ENCODE measurements at regions not wholly inside any gene's neighbourhood (a gene's known extent, or its start where the extent isn't known, plus 50 kb on each side); places are given as distances from the start of the nearest gene placed in this dataset.

DNA sequence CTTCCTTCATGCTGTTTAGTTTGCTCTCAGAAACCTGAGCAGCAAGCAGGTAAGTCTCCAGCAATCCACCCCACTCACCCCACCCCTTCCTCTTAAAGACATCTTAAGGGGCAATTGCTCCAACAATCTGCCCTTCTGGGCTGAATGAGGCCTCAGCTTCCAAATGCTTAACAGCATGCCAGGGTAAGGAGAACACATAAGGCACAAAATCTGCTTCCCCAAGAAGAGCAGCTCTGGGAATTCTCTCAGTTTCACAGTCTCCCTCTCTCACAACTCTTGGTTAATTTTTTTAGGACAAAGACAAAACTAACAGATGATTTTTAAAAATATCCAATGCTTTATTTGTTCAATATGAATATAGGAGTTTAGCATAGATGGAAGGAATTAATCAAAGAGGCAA lies 288.9 kb upstream of the CCDC196 start:
- no peak for DNase-seq (ENCODE audit: low read depth)

DNA sequence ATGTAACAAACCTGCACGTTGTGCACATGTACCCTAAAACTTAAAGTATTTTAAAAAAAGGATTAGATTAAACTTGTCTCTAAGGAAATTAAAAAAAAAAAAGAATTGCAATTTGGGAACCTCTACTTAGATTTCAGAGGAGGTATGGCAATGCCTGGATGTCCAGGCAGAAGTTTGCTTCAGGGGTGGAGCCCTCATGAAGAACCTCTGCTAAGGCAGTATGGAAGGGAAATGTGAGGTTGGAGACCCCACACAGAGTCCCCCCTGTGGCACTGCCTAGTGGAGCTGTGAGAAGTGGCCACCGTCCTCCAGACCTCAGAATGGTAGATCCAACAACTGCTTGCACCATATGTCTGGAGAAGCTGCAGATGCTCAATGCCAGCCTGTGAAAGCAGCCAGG lies 279.6 kb upstream of the CCDC196 start:
- DNase-seq (ENCODE audit: low read depth) = no peak

DNA sequence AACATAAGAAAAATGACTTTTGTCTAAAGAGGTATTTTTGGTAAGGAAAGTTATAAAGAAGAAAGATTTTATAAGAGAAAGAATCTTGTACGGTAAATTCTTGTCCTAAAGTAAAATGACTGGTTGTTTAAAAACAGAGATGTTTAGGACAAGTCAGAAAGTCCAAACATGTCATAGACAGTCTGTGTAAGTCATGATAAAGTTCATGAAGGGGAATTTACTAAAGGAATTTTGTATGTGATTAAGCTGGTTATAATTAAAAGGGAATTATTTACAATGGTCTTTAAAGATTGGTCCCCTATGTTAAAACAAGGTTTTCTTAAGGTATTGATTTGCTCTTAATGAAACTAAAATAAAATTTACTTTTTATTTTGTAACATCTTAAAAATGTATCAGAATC lies 269.4 kb upstream of the CCDC196 start:
- no peak for DNase-seq (ENCODE audit: low read depth)

DNA sequence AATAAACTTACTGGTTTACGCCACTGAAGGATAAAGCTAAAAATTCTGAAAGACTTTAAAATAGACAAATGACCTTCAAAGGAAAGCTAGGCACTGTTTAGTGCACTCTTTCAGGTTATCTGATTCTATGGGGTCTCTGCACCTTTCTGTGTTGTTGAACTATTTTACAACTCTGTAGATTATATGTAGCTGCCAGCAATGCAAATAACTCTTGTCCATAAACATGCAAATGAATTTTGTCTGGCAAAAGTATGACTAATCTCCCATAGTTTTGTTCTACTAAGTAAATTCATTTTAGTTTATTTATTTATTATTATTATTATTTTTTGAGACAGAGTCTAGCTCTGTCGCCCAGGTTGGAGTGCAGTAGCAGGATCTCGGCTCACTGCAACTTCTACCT lies 266.3 kb upstream of the CCDC196 start:
- DNase-seq (ENCODE audit: low read depth) = no peak

DNA sequence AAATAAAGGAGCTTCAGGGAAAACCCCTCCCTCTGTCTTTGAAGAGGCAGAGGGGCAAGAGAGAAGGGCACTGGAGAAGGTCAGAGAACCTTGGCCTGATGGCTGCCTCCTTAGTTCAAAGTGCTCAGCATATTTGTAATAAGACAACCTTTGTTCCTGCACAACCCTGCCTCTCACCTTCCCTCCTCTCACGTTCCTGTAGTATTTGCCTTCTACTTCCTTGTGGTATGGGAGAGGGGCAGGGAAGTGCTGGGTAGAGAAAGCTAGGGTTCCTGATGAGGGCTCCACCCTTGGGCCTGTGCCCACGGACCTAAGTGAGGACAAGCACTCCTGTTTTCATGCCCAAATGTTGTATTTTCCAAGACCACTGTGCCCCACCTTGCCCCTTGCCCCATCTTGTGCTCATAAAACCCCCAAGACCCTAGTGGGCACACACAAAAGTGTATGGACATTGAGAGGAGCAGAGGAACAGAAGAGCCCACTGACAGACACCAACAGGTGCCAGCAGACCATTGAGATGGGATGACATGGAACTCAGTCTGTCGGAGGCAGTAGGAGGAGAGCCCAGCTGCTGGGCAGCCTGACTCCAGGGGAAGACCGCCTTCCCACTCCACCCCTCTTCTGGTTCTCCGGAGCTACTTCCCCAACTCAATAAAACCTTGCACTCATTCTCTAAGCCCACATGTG lies 261.5 kb upstream of the CCDC196 start:
- DNase-seq (ENCODE audit: low read depth) = no peak

DNA sequence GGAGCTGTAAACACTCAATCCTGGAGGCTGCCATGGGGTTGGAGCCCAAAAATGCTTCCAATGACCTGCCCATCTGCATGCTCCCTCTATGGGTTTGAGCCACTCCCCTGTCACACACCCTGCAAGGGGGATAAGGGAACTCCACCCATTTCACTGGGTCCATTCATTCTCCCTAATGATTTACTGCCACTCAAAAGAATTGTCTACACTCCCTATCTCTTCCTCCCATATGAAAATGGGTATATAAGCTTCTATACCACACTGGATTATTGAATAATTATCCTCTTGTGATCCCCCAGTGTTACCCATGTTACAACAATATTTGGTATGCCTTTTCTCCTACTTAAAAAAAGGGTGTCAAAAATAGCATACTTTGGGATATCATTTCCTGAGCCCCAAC lies 260.8 kb upstream of the CCDC196 start:
- DNase-seq (ENCODE audit: low read depth) = no peak

DNA sequence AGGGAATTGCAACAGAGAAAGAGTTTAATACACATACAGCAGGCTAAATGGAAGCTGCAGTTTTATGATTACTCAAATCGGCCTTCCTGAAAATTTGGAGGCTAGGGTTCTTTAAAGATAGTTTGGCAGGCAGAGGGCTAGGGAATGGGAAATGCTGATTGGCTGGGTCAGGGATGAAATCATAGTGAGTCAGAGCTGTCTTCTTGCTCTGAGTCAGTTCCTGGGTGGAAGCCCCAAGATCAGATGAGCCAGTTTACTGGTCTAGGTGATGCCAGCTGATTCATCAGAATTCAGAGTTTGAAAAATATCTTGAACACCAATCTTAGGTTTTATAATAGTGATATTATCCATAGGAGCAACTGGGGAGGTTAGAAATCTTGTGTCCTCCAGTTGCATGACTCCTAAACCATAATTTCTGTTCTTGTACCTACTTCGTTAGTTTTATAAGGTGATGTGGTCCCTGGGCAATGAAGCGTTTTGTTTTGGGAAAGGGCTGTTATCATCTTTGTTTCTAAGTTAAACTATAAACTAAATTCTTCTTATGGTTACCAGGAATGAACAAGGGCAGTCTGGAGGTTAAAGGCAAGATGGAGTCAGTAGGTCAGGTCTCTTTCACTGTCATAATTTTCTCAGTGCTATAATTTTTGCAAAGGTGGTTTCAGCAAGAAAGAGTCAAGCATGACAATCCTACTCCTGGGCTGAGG lies 257.8 kb upstream of the CCDC196 start:
- no peak for DNase-seq (ENCODE audit: low read depth)

DNA sequence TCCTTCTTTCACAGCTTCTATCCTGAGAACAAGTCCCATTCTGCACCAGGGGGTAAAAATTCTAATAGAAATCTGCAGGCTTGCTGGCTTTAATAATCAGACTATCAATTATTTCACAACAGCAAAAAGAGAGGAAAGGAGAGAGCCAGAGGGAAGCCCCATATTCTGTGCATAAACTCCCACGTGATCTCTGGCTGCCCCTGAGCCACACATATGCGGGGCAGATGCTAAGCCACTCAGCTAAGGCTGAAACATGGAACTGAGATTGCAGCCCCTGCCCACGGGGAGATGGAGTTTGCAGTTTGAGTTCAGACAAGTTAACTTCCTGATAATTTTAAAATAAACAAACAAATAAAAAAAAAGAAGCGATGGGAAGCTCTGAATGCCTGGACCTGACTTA lies 254.4 kb upstream of the CCDC196 start:
- DNase-seq (ENCODE audit: low read depth) = no peak

DNA sequence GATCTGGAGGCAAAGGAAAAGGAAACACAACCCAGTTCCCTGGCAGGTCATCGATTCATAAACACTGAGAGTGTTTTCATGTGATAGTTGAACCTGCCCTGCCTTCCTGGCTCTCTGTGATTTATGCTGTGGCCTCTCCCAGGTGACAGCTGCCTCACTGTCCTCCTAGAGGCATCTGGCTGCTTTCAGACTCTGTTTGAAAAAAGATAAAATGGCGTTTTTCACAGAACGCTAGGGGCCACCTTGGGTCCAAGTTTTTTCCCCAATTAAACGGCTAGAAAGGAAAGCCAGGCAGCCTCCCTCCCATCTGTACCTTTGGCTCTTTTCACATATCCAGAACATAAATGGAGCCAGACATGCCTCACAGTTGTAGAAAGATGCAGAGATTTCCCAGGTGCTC lies 252.6 kb upstream of the CCDC196 start:
- DNase-seq (ENCODE audit: low read depth) = no peak

DNA sequence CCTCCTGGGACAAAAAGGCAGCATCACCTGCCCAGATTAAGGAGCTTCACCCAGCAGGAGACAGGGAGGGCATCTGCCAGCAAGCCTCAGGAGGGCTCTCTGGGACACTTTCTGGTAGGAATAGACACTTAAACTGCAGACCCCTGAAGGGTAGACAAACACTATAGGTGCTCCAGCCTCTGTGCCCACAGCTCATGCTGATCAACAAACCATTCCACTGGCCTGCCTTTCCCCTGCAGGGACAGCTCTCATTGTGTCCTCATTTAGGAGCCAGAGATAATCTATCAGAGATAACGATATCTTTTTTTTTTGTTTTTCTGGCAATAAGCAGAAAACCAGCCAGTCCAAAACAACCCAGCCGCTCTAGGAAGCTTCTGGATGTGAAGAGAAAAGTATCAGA lies 251.8 kb upstream of the CCDC196 start:
- no peak for DNase-seq (ENCODE audit: low read depth)

DNA sequence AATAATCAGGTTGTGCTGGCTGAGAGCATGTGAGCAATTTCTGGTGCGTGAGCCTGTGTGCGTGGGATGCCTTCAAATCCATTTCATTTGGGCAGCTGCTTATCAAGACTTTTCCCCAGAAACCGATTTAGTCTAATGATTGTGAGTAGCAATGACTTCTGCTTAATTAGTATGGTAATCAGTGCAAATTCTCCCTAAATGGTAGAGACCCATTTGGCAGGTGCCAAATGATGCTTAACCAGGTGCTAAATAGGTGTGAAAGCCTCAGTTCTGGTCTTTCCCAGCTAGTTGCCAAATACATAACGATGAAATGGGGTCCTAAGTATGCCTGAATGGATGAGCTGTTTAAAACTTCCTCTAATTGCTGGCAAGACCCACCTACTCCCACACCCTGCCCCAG lies 248.4 kb upstream of the CCDC196 start:
- DNase-seq (ENCODE audit: low read depth) = no peak

DNA sequence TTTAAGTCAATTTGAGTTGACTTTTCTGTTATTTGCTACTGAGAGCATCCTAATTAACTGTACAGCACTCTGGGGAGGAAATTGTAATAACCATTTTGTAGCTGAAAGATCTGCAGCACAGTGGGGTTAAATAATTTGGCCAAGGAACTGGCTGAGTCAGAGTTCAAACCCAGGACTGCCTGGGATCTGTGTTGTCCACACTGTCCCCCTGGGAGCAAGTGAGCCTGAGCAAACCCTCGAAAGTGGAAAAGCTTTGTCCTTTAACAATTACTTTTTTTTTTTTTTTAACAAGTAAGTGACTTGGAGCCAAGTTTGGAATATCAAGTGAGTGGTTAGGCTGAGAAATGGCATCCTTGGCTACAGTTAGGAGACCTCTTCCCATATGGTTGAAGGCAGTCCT lies 247.2 kb upstream of the CCDC196 start:
- DNase-seq (ENCODE audit: low read depth) = no peak

DNA sequence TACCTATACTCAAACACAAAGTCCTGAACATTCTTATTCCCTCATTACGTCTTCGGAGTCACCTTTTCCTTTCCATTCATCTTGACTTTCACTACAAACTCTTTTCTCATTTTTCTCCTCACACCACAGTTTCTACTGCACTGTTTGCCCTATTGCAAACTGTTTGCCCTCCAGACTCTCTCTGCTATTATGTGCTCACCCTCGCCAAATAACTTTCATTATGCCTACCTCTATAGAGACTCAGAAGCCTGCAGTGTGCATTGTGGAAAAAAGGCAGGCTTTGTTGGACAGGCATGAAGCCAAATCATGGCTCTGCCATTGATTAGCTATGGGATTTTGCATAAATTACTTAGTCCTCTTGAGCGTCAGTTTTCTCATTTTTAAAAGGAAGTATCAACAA lies 246.6 kb upstream of the CCDC196 start:
- DNase-seq (ENCODE audit: low read depth) = no peak

DNA sequence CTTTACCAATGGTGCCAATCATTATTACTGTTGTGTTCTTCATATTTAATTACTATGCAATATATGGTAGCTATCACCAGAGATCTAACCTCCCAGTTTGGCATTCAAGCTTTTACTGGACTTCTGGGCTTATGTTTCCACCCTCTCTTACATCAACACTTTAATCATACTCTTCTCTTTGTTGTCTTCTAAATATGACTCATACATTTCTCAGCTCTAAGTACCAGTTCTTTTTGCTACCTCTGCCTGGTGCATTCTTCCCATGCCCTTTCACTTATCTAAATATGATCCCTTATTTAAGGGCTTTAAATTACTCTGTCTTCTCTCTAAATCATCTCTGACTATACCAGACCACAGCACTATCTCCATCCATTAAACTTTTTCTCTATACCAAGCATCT lies 246.1 kb upstream of the CCDC196 start:
- DNase-seq (ENCODE audit: low read depth) = no peak

DNA sequence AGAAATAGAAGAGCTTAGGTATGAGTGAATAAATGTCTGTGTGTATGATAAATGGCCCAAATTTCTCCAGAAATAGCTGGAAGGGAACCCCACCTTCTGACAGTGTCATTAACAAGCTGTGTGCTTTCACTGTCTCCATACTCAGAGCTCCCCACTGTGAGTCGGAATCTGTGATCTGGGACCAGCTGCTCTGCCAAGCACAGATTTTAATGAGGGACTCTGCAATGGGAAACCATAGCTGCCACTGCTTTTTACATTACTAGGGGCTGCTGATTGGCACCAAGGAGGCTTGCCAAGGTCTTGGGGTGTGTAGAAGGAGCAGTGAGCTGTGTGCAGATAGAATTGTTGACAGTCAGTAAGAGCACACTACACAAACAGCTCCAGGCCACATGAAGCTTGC lies 244.2 kb upstream of the CCDC196 start:
- DNase-seq (ENCODE audit: low read depth) = no peak

DNA sequence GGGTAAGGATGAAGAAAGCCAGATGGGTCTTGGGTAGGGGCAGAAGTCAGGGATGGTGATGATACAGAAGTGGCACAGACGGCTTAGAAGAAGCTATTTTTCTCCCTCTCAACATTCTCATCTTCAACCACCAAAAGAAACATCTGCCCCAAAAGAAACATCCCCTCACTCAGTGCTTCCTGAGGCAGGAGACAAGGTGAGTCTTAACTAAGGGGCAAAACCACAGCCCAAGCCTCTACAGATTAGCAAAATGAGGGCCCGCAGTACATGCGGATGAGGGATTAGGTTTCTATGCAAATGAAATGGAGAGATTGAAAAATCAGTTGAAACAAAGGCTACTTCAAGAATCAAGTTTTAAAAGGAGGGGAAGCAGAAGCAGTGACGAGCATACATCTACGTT lies 241.3 kb upstream of the CCDC196 start:
- DNase-seq (ENCODE audit: low read depth) = no peak

DNA sequence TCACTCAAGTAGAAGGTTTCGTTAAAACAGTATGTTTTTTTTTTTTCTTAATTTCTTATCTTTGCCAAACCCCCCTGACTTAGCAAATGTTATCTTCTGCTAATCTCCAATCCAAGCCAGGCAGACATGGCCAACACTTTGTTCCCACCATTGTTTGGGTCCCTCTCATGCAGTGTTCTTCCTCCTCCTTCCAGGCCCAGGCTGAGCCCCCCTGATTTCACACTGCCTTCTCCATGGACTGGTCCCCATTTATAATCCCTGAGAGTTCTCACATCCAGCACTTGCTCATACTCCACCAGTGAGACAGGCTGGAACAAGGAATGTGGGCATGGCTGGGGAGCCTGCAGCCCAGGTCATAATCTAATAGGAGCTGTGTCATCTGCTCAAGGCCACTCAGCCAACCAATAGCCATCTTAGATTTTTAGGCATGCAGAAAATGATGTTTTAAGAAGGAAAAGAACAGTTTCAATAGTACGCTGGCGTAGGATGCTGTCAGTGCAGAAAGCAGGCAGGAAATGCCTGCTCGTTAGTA lies 238.4 kb upstream of the CCDC196 start:
- DNase-seq (ENCODE audit: low read depth) = no peak

DNA sequence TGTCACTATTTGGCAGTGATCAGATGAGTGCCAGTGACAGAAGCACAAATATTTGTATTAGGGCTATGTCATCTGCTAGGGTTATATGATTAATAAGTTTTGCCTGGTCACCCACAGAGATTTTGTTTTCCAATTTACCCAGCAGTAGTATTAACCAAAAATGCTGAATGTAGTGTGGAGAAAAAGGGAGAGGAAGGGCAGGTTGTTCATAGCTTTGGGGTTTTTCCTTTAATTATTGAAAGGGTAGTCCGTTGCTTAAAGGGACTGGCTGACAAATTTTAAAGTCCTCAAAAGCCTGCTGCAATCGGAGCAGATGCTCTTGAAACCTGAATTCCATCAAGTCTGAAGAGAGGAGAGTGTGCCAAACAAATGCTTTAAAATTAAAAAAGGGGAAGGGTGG lies 237.9 kb upstream of the CCDC196 start:
- DNase-seq (ENCODE audit: low read depth) = no peak

DNA sequence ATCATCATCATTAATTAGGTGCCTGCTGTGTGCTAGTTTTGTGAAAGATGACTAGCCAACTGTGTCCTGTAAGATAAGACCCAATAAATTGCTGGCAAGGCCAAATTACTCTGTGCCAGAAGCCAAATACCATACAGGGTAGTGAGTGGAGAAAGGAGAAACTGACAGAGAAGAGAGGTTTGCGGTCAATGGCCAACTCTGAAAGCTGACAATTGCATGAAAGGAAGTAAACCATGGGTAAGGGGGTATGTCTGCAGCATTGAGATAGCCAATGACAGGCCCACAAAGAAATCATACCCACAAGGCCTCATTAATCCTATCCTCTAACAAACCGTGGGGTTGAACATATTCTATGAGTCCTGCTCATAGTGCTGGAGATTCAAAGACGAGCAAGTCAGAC lies 236.6 kb upstream of the CCDC196 start:
- no peak for DNase-seq (ENCODE audit: low read depth)

DNA sequence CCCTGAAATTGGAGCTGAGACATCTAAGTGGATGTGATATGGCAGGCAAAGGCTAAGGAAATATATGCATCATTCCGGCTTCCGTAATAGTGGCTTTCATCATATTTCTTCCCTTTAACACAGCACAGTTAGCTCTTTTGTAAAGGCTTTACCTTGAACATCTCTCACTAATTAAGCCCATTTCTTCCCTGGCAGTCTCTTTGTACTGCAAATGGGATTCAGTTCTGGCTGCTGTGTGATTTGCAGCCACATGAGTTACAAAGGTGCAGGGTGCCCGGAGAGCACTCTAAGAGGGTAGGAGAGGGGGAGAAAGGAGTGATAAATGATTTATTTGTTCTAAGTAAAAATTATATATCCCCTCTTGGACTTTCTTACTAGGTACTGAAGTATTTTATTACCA lies 232.1 kb upstream of the CCDC196 start:
- no peak for DNase-seq (ENCODE audit: low read depth)

DNA sequence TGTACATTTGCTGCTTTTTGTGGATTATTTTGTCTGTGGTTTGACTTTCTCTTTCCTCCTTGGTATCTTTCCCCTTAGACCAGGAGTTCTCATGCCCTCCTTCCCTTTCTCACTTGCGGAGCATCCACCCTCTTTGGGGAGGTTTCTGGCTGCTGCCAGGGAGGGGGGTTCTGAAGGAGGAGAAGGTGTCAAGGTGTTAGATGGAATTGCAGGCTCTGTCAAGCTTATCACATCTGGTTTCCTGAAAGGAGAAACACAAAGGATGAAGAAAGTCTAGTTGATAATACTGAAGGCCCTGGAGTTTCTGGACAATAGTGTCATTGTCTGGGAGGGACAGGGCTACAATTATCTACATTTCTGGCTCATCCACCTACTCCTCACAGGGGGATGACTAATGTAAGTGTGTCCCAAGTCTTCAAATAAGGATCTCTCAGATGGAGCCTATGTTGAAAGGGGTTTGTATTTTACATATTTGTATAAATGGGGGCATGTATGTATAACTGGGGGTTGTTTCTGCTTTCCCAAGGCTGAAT lies 217.3 kb upstream of the CCDC196 start:
- DNase-seq (ENCODE audit: low read depth) = no peak

DNA sequence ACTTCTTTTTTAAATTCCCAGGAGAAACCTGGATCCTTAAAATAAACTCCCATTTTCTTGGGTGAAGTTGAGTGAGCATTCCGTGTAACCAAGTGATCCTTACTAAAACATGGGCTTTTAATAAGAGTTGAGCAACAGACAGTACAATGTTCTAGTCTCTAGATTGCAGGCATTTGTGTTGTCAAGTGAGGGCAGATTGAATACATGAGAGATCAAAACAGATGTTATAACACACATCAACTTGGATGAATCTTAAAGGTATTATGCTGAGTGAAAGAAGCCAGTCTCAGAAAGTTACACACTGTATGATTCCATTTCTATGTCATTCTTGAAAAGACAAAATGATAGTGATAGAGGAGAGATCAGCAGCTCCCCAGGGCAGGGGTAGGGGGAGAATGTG lies 213.9 kb upstream of the CCDC196 start:
- DNase-seq (ENCODE audit: low read depth) = no peak

DNA sequence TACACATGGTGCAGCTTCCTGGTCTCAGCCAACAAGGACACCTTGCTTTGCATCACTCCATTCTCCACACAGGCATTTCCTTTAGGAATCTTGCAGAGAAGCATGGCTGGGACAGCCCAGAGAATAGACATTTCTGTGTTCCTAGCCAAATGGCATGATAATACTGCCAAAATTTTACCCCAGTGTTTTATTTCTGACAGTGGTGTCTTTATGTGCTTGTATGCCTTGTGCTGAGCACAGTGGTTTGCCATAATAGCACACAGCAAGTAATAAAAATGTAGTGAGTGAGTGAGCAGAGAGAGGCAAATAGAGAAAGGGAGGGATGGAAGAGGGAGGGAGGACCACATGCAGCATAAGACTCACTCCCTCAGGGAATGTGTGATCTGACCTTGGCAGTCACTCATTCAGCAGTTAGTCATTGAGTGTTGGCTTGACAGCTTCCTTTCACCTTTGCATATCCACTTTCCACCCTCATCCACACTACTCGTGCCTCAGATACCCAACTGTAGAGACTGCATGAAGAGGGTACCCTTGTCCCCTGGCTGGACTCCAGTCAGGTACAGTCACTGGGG lies 212.8 kb upstream of the CCDC196 start:
- DNase-seq (ENCODE audit: low read depth) = no peak
